ENCODE measurements at regions not wholly inside any gene's neighbourhood (a gene's known extent, or its start where the extent isn't known, plus 50 kb on each side); places are given as distances from the start of the nearest gene placed in this dataset.
"Not testable (repeated sequence)": the region's sequence is repeated elsewhere in the genome, so short reads cannot be mapped to it uniquely, and the experiment has no call there.

DNA sequence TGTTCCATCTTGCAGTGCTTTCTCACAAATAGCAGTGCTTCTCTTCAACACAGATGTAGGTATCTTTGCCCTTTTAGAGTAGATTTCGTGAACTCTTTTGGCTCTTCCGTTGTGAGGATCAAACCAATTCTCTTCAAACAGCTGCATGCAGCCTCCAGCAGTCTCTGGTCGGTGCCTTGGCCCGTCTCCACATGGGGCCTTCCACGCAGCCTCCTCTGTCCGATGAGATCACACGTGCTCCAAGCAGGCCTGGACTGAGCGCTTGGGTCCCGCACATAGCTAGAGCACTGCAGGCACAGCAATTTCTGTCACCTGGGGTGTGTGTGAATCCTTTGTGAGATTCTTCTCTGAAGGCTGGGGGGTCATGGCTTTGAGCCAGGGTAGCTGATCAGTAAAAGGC is 82.8 kb upstream of the KCNE2 start:
- Histone ChIP-seq H3K27ac (ENCODE audit: low read length) (no peak overlapping the region), H3K79me2 (ENCODE audit: low read length) (no peaks in the 10 kb centered on the region), H3K4me2 (ENCODE audit: low read depth, low read length) (no peak overlapping the region), H3K36me3 (replicated peaks; ENCODE audit: insufficient read depth, low read length) (no peaks in the 10 kb centered on the region), H3K9me3 (replicated peaks; ENCODE audit: insufficient read depth, low read length) (no peaks in the 10 kb centered on the region), H3F3A (ENCODE audit: insufficient read depth, low read length) (no peaks in the 10 kb centered on the region), H3K27me3 (replicated peaks; ENCODE audit: insufficient read depth, low read length) (no peaks in the 10 kb centered on the region), H3K4me3 (ENCODE audit: low read length) (no peak overlapping the region), H3K9me2 (replicated peaks; ENCODE audit: insufficient read depth, low read length) (no peaks in the 10 kb centered on the region), H2AFZ (ENCODE audit: low read length) (no peak overlapping the region), H4K20me1 (ENCODE audit: insufficient read depth, low read length) (no peaks in the 10 kb centered on the region), H3K4me1 (ENCODE audit: low read length) (no peaks in the 10 kb centered on the region), H3K9ac (ENCODE audit: low read length) (no peak overlapping the region)
- TF ChIP-seq EZH2phosphoT487 (IDR thresholded peaks at IDR 0.05; ENCODE audit: low read length) (no peak), CTCF (IDR thresholded peaks at IDR 0.05; ENCODE audit: low read length) (no peak), EZH2 (optimal IDR thresholded peaks at IDR 0.05; ENCODE audit: low read depth, low read length) (no peak)
- DNase-seq: no peak

DNA sequence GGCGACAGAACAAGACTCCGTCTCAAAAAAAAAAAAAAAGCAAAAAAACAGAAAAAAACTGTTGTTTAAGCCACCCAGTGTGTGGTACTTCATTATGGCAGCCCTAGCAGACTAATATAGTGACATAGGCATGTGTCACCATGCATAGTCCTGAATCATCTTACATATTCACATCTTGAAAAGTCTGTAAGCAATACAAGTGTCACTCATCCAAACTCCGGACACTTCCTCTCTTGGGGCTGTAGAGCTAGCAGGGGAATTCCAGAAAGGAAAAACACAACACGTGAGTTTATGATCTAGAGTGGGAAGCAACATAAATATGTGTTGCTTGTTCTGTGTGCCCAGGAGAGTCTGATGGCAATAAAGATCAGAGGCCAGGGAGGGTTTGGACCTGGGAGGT is 81.6 kb upstream of the KCNE2 start:
- H3K9me3 ChIP-seq (replicated peaks; ENCODE audit: insufficient read depth, low read length): no peaks in the 10 kb centered on the region
- no peak for DNase-seq
- no peaks in the 10 kb centered on the region for H3F3A ChIP-seq (ENCODE audit: insufficient read depth, low read length)
- no peak overlapping the region for H3K9ac ChIP-seq (ENCODE audit: low read length)
- no peak overlapping the region for H3K27ac ChIP-seq (ENCODE audit: low read length)
- no peak for TF ChIP-seq CTCF (IDR thresholded peaks at IDR 0.05; ENCODE audit: low read length)
- no peak for TF ChIP-seq EZH2 (optimal IDR thresholded peaks at IDR 0.05; ENCODE audit: low read depth, low read length)
- TF ChIP-seq EZH2phosphoT487 (IDR thresholded peaks at IDR 0.05; ENCODE audit: low read length): no peak
- H3K36me3 ChIP-seq (replicated peaks; ENCODE audit: insufficient read depth, low read length): no peaks in the 10 kb centered on the region
- no peaks in the 10 kb centered on the region for H3K79me2 ChIP-seq (ENCODE audit: low read length)
- no peak overlapping the region for H3K4me2 ChIP-seq (ENCODE audit: low read depth, low read length)
- H2AFZ ChIP-seq (ENCODE audit: low read length): no peak overlapping the region
- H4K20me1 ChIP-seq (ENCODE audit: insufficient read depth, low read length): no peaks in the 10 kb centered on the region
- H3K4me1 ChIP-seq (ENCODE audit: low read length): no peaks in the 10 kb centered on the region
- H3K27me3 ChIP-seq (replicated peaks; ENCODE audit: insufficient read depth, low read length): no peaks in the 10 kb centered on the region
- no peaks in the 10 kb centered on the region for H3K9me2 ChIP-seq (replicated peaks; ENCODE audit: insufficient read depth, low read length)
- H3K4me3 ChIP-seq (ENCODE audit: low read length): no peak overlapping the region

- Histone ChIP-seq H3K4me1 (ENCODE audit: low read length) (no peaks in the 10 kb centered on the region), H2AFZ (ENCODE audit: low read length) (no peak overlapping the region), H3K4me3 (ENCODE audit: low read length) (no peak overlapping the region), H3K9ac (ENCODE audit: low read length) (no peak overlapping the region), H3K9me2 (replicated peaks; ENCODE audit: insufficient read depth, low read length) (no peaks in the 10 kb centered on the region), H3F3A (ENCODE audit: insufficient read depth, low read length) (no peaks in the 10 kb centered on the region), H3K4me2 (ENCODE audit: low read depth, low read length) (no peak overlapping the region), H3K27ac (ENCODE audit: low read length) (no peak overlapping the region), H4K20me1 (ENCODE audit: insufficient read depth, low read length) (no peaks in the 10 kb centered on the region), H3K79me2 (ENCODE audit: low read length) (no peaks in the 10 kb centered on the region), H3K9me3 (replicated peaks; ENCODE audit: insufficient read depth, low read length) (no peaks in the 10 kb centered on the region), H3K36me3 (replicated peaks; ENCODE audit: insufficient read depth, low read length) (no peaks in the 10 kb centered on the region), H3K27me3 (replicated peaks; ENCODE audit: insufficient read depth, low read length) (no peaks in the 10 kb centered on the region)
- TF ChIP-seq EZH2 (optimal IDR thresholded peaks at IDR 0.05; ENCODE audit: low read depth, low read length) (no peak), EZH2phosphoT487 (IDR thresholded peaks at IDR 0.05; ENCODE audit: low read length) (no peak), CTCF (IDR thresholded peaks at IDR 0.05; ENCODE audit: low read length) (no peak)
- no peak for DNase-seq
Measured at GRCh38 chr21:34284666-34285065, 79.1 kb upstream of the KCNE2 start.

DNA sequence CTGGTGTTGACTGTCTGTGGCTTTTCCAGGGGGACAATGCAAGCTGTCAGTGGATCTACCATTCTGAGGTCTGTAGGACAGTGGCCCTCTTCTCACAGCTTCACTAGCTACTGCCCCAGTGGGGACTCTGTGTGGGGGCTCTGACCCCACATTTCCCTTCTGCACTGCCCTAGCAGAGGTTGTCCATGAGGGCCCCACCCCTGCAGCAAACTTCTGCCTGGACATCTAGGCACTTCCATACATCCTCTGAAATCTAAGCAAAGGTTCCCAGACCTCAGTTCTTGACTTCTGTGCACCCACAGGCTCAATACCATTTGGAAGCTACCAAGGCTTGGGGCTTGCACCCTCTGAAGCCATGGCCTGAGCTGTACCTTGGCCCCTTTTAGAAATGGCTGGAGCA is 75.8 kb upstream of the KCNE2 start:
- not testable (repeated sequence) for H3K4me3 ChIP-seq (ENCODE audit: low read length); H3K9me3 ChIP-seq (replicated peaks; ENCODE audit: insufficient read depth, low read length); H3K9ac ChIP-seq (ENCODE audit: low read length); DNase-seq; H3F3A ChIP-seq (ENCODE audit: insufficient read depth, low read length); H3K4me1 ChIP-seq (ENCODE audit: low read length); H3K27me3 ChIP-seq (replicated peaks; ENCODE audit: insufficient read depth, low read length); H3K9me2 ChIP-seq (replicated peaks; ENCODE audit: insufficient read depth, low read length); H4K20me1 ChIP-seq (ENCODE audit: insufficient read depth, low read length); H2AFZ ChIP-seq (ENCODE audit: low read length); H3K27ac ChIP-seq (ENCODE audit: low read length); H3K36me3 ChIP-seq (replicated peaks; ENCODE audit: insufficient read depth, low read length); H3K4me2 ChIP-seq (ENCODE audit: low read depth, low read length); H3K79me2 ChIP-seq (ENCODE audit: low read length)
